ENCODE measurements at regions not wholly inside any gene's neighbourhood (a gene's known extent, or its start where the extent isn't known, plus 50 kb on each side); places are given as distances from the start of the nearest gene placed in this dataset.

- Histone ChIP-seq H3K27me3 (ENCODE audit: control insufficient read depth in 1 of 2, insufficient read depth in 2 of 2, low read length in 2 of 2) (no peaks in the 10 kb centered on the region), H3K36me3 (ENCODE audit: insufficient read depth, low read length) (no peaks in the 10 kb centered on the region), H3K4me3 (ENCODE audit: low read depth in 1 of 2, low read length in 2 of 2) (no peak overlapping the region), H3K9ac (ENCODE audit: low read length) (no peak overlapping the region), H3K27ac (ENCODE audit: low read depth, low read length) (no peak overlapping the region), H3K9me3 (ENCODE audit: low read length) (no peaks in the 10 kb centered on the region), H3K4me1 (ENCODE audit: insufficient read depth, low read length) (no peaks in the 10 kb centered on the region)
Measured at GRCh38 chr15:38650384-38650783, 85.8 kb upstream of the RASGRP1 start.

GRCh38 chr15:38650936-38651327, 86.3 kb upstream of the RASGRP1 start:
- Histone ChIP-seq H3K4me3 (ENCODE audit: low read depth in 1 of 2, low read length in 2 of 2) (no peak overlapping the region), H3K4me1 (ENCODE audit: insufficient read depth, low read length) (no peaks in the 10 kb centered on the region), H3K27ac (ENCODE audit: low read depth, low read length) (no peak overlapping the region), H3K9me3 (ENCODE audit: low read length) (no peaks in the 10 kb centered on the region), H3K9ac (ENCODE audit: low read length) (no peak overlapping the region), H3K27me3 (ENCODE audit: control insufficient read depth in 1 of 2, insufficient read depth in 2 of 2, low read length in 2 of 2) (no peaks in the 10 kb centered on the region), H3K36me3 (ENCODE audit: insufficient read depth, low read length) (no peaks in the 10 kb centered on the region)

- Histone ChIP-seq H3K27me3 (ENCODE audit: control insufficient read depth in 1 of 2, insufficient read depth in 2 of 2, low read length in 2 of 2) (no peaks in the 10 kb centered on the region), H3K36me3 (ENCODE audit: insufficient read depth, low read length) (no peaks in the 10 kb centered on the region), H3K9me3 (ENCODE audit: low read length) (no peaks in the 10 kb centered on the region), H3K9ac (ENCODE audit: low read length) (no peak overlapping the region), H3K4me3 (ENCODE audit: low read depth in 1 of 2, low read length in 2 of 2) (no peak overlapping the region), H3K4me1 (ENCODE audit: insufficient read depth, low read length) (no peaks in the 10 kb centered on the region), H3K27ac (ENCODE audit: low read depth, low read length) (no peak overlapping the region)
Measured at GRCh38 chr15:38651328-38652038, 86.9 kb upstream of the RASGRP1 start.

GRCh38 chr15:38652183-38652794, 87.7 kb upstream of the RASGRP1 start:
- Histone ChIP-seq H3K27ac (ENCODE audit: low read depth, low read length) (no peak overlapping the region), H3K27me3 (ENCODE audit: control insufficient read depth in 1 of 2, insufficient read depth in 2 of 2, low read length in 2 of 2) (no peaks in the 10 kb centered on the region), H3K36me3 (ENCODE audit: insufficient read depth, low read length) (no peaks in the 10 kb centered on the region), H3K4me1 (ENCODE audit: insufficient read depth, low read length) (no peaks in the 10 kb centered on the region), H3K9me3 (ENCODE audit: low read length) (no peaks in the 10 kb centered on the region), H3K9ac (ENCODE audit: low read length) (no peak overlapping the region), H3K4me3 (ENCODE audit: low read depth in 1 of 2, low read length in 2 of 2) (no peak overlapping the region)

- no peaks in the 10 kb centered on the region for H3K9me3 ChIP-seq (ENCODE audit: low read length)
- H3K27me3 ChIP-seq (ENCODE audit: control insufficient read depth in 1 of 2, insufficient read depth in 2 of 2, low read length in 2 of 2), result no peaks in the 10 kb centered on the region
- no peak overlapping the region for H3K27ac ChIP-seq (ENCODE audit: low read depth, low read length)
- no peak overlapping the region for H3K4me3 ChIP-seq (ENCODE audit: low read depth in 1 of 2, low read length in 2 of 2)
- no peaks in the 10 kb centered on the region for H3K36me3 ChIP-seq (ENCODE audit: insufficient read depth, low read length)
- no peak overlapping the region for H3K9ac ChIP-seq (ENCODE audit: low read length)
- no peaks in the 10 kb centered on the region for H3K4me1 ChIP-seq (ENCODE audit: insufficient read depth, low read length)
Measured at GRCh38 chr15:38652998-38653397, 88.4 kb upstream of the RASGRP1 start.

GRCh38 chr15:38658431-38658830, 93.8 kb upstream of the RASGRP1 start:
- no peaks in the 10 kb centered on the region for H3K9me3 ChIP-seq (ENCODE audit: low read length)
- no peaks in the 10 kb centered on the region for H3K4me1 ChIP-seq (ENCODE audit: insufficient read depth, low read length)
- H3K9ac ChIP-seq (ENCODE audit: low read length), result no peak overlapping the region

GRCh38 chr15:38660738-38661137, 96.1 kb upstream of the RASGRP1 start:
- H3K4me3 ChIP-seq (ENCODE audit: low read depth in 1 of 2, low read length in 2 of 2), result no peak overlapping the region
- no peak overlapping the region for H3K27ac ChIP-seq (ENCODE audit: low read depth, low read length)
- no peak overlapping the region for H3K9ac ChIP-seq (ENCODE audit: low read length)
- no peaks in the 10 kb centered on the region for H3K9me3 ChIP-seq (ENCODE audit: low read length)
- H3K36me3 ChIP-seq (ENCODE audit: insufficient read depth, low read length), result no peaks in the 10 kb centered on the region
- no peaks in the 10 kb centered on the region for H3K4me1 ChIP-seq (ENCODE audit: insufficient read depth, low read length)
- no peaks in the 10 kb centered on the region for H3K27me3 ChIP-seq (ENCODE audit: control insufficient read depth in 1 of 2, insufficient read depth in 2 of 2, low read length in 2 of 2)

More at GRCh38 chr15:38658431-38658830, 93.8 kb upstream of the RASGRP1 start:
- H3K27ac ChIP-seq (ENCODE audit: low read depth, low read length), result no peak overlapping the region
- no peaks in the 10 kb centered on the region for H3K27me3 ChIP-seq (ENCODE audit: control insufficient read depth in 1 of 2, insufficient read depth in 2 of 2, low read length in 2 of 2)
- no peaks in the 10 kb centered on the region for H3K36me3 ChIP-seq (ENCODE audit: insufficient read depth, low read length)
- H3K4me3 ChIP-seq (ENCODE audit: low read depth in 1 of 2, low read length in 2 of 2), result no peak overlapping the region

GRCh38 chr15:38662033-38662802, 97.6 kb upstream of the RASGRP1 start:
- H3K36me3 ChIP-seq (ENCODE audit: insufficient read depth, low read length), result no peaks in the 10 kb centered on the region
- H3K9me3 ChIP-seq (ENCODE audit: low read length), result no peaks in the 10 kb centered on the region
- no peak overlapping the region for H3K9ac ChIP-seq (ENCODE audit: low read length)
- H3K27ac ChIP-seq (ENCODE audit: low read depth, low read length), result no peak overlapping the region
- no peaks in the 10 kb centered on the region for H3K27me3 ChIP-seq (ENCODE audit: control insufficient read depth in 1 of 2, insufficient read depth in 2 of 2, low read length in 2 of 2)
- no peak overlapping the region for H3K4me3 ChIP-seq (ENCODE audit: low read depth in 1 of 2, low read length in 2 of 2)
- no peaks in the 10 kb centered on the region for H3K4me1 ChIP-seq (ENCODE audit: insufficient read depth, low read length)

- no peak overlapping the region for H3K9ac ChIP-seq (ENCODE audit: low read length)
- H3K36me3 ChIP-seq (ENCODE audit: insufficient read depth, low read length), result no peaks in the 10 kb centered on the region
- H3K4me1 ChIP-seq (ENCODE audit: insufficient read depth, low read length), result no peaks in the 10 kb centered on the region
- H3K9me3 ChIP-seq (ENCODE audit: low read length), result no peaks in the 10 kb centered on the region
- H3K27me3 ChIP-seq (ENCODE audit: control insufficient read depth in 1 of 2, insufficient read depth in 2 of 2, low read length in 2 of 2), result no peaks in the 10 kb centered on the region
- no peak overlapping the region for H3K27ac ChIP-seq (ENCODE audit: low read depth, low read length)
- no peak overlapping the region for H3K4me3 ChIP-seq (ENCODE audit: low read depth in 1 of 2, low read length in 2 of 2)
Measured at GRCh38 chr15:38662805-38663204, 98.2 kb upstream of the RASGRP1 start.

GRCh38 chr15:38665586-38666305, 101.1 kb upstream of the RASGRP1 start:
- H3K36me3 ChIP-seq (ENCODE audit: insufficient read depth, low read length), result no peaks in the 10 kb centered on the region
- no peak overlapping the region for H3K27ac ChIP-seq (ENCODE audit: low read depth, low read length)
- H3K27me3 ChIP-seq (ENCODE audit: control insufficient read depth in 1 of 2, insufficient read depth in 2 of 2, low read length in 2 of 2), result no peaks in the 10 kb centered on the region
- no peaks in the 10 kb centered on the region for H3K9me3 ChIP-seq (ENCODE audit: low read length)
- H3K9ac ChIP-seq (ENCODE audit: low read length), result no peak overlapping the region
- H3K4me1 ChIP-seq (ENCODE audit: insufficient read depth, low read length), result no peaks in the 10 kb centered on the region
- H3K4me3 ChIP-seq (ENCODE audit: low read depth in 1 of 2, low read length in 2 of 2), result no peak overlapping the region

GRCh38 chr15:38666865-38667510, 102.4 kb upstream of the RASGRP1 start:
- H3K9me3 ChIP-seq (ENCODE audit: low read length), result no peaks in the 10 kb centered on the region
- H3K36me3 ChIP-seq (ENCODE audit: insufficient read depth, low read length), result no peaks in the 10 kb centered on the region
- no peaks in the 10 kb centered on the region for H3K4me1 ChIP-seq (ENCODE audit: insufficient read depth, low read length)
- H3K4me3 ChIP-seq (ENCODE audit: low read depth in 1 of 2, low read length in 2 of 2), result no peak overlapping the region
- H3K27me3 ChIP-seq (ENCODE audit: control insufficient read depth in 1 of 2, insufficient read depth in 2 of 2, low read length in 2 of 2), result no peaks in the 10 kb centered on the region
- H3K27ac ChIP-seq (ENCODE audit: low read depth, low read length), result no peak overlapping the region
- H3K9ac ChIP-seq (ENCODE audit: low read length), result no peak overlapping the region
